ENCODE measurements at regions not wholly inside any gene's neighbourhood (a gene's known extent, or its start where the extent isn't known, plus 50 kb on each side); places are given as distances from the start of the nearest gene placed in this dataset.

- no peak for TF ChIP-seq CTCF (IDR thresholded peaks at IDR 0.05)
- no peak for TF ChIP-seq EZH2 (IDR thresholded peaks at IDR 0.05)
- TF ChIP-seq EZH2phosphoT487 (IDR thresholded peaks at IDR 0.05): no peak
Observed at GRCh38 chr18:38693104-38693503, 1127.5 kb upstream of the CELF4 start.
